Adrenal gland (tissue), 9 donors: ENCODE measurements at regions not wholly inside any gene's neighbourhood (a gene's known extent, or its start where the extent isn't known, plus 50 kb on each side); places are given as distances from the start of the nearest gene placed in this dataset.
A peak's percentile ranks its signal among the peaks of the same experiment; 100 is the strongest.

ENCODE experiments used
- DNase-seq, 7 donors: peaks; one replicate each; pipeline ENCODE4 v3.0.0-alpha.2; 2019 to 2020
- H3K27ac ChIP-seq, 5 donors: fragments of 200-600 bp; sonication (generic) in 4 of 5; 1 replicate in 3 of 5; 2 replicates in 2 of 5; pipeline versions ENCODE4 v1.5.1 to v1.8.0; 2016 to 2020; ENCODE audit warnings: mild to moderate bottlenecking in 1 of 5
- H3K27me3 ChIP-seq: fragments of 200-600 bp; 2 replicates; pipeline ENCODE4 v1.8.0; 2021
- H3K36me3 ChIP-seq, 2 donors: fragments of 200-600 bp; replicated peaks in 1 of 2; 1 replicate in 1 of 2; 2 replicates in 1 of 2; pipeline versions ENCODE4 v1.5.1 to v1.8.0; 2018 to 2022
- H3K4me1 ChIP-seq, 2 donors: fragments of 200-600 bp; replicated peaks in 1 of 2; 1 replicate in 1 of 2; 2 replicates in 1 of 2; pipeline versions ENCODE4 v1.5.1 to v1.8.0; 2018 to 2021
- H3K4me3 ChIP-seq, 4 donors: fragments of 200-600 bp; sonication (generic) in 3 of 4; one replicate each; pipeline ENCODE4 v1.5.1; 2016 to 2018
- H3K9me3 ChIP-seq, 3 donors: fragments of 200-600 bp; sonication (generic) in 1 of 3; replicated peaks in 1 of 3; 1 replicate in 2 of 3; 2 replicates in 1 of 3; pipeline versions ENCODE4 v1.5.1 to v1.8.0; 2016 to 2021
- POLR2A ChIP-seq, 2 donors: fragments of 450-650 bp; IDR thresholded peaks; one replicate each; pipeline ENCODE4 v1.6.1; 2017; ENCODE audit warnings: antibody characterized with exemption in 2 of 2, mild to moderate bottlenecking in 2 of 2, moderate library complexity in 1 of 2
- WGBS, 4 donors: extraction: QIAGEN DNeasy Blood & Tissue Kit in 2 of 4; methylation state at CpG; one replicate each; pipeline versions ENCODE4 v1.1.5 to v1.1.7; 2013 to 2017; 5-methylcytosine and 5-hydroxymethylcytosine counted together
- intact Hi-C, 2 donors: fragments of 100-400 bp; cut with DNase I; formaldehyde crosslinking; loops; one replicate each; pipeline versions ENCODE4 v1.14.1 to v1.15.0; 2022 to 2023
- TF ChIP-seq, protein P1 (sequence below), 6 experiments: fragments of 450-650 bp in 4 of 6; fragments of 200-600 bp in 2 of 6; sonication (generic) in 1 of 6; IDR thresholded peaks; 1 replicate in 5 of 6; 2 replicates in 1 of 6; pipeline versions ENCODE4 v1.5.1 to v1.8.0; 2016 to 2021; ENCODE audit warnings: antibody characterized with exemption in 6 of 6, mild to moderate bottlenecking in 2 of 6, moderate library complexity in 1 of 6
- donor health status: healthy with polysubstance abuse.
- donor health status: Bipolar disorder and iron deficiency.
- donor health status: DM: yes; HTN: yes; CAD: no.
- donor health status: DM: no; HTN: no; CAD: no.
- donor health status: DM: no; HTN: no; CAD: no.

DNA sequence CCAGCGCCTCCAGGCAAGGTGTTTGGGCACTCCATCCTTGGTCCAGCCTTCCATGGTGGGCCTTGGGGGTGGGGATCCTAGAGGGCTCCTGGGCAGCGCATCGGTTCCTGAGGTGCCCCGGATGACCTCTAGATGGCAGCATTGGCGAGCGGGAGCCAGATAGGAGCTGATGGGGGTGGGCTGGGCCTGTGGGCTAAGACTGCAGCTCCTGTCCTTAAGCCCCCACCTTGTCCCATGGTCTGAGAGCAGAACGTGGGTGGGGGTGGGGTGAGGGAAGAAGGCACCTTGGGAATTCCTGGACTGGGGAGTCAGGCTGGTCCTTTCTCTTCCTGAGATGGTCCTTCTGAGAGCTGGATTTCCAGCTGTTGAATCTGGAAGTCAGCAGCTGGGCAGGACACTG is 93.4 kb upstream of the CSF3R start:
- WGBS, 4 donors = 0 to 2% (median 0%) methylated on average over 1 to 7 of the region's 7 CpGs
- peaks cover 26% of the 10 kb centered on the region for H3K27me3 ChIP-seq
- no peak overlapping the region for H3K4me3 ChIP-seq
- H3K27ac ChIP-seq = no peak overlapping the region
- peak; percentile 22 to 64 (median 48) for DNase-seq
- no peaks in the 10 kb centered on the region for H3K9me3 ChIP-seq
- no peaks in the 10 kb centered on the region for H3K36me3 ChIP-seq
- H3K4me1 ChIP-seq = no peaks in the 10 kb centered on the region
- intact Hi-C loops = loop anchor here (5.0 to 10.0 kb wide), 2 partner anchors 859 to 861 kb away; no protein-coding TSS in a partner anchor
- no peak for TF ChIP-seq POLR2A (IDR thresholded peaks at IDR 0.05)
- TF ChIP-seq, protein P1, sequence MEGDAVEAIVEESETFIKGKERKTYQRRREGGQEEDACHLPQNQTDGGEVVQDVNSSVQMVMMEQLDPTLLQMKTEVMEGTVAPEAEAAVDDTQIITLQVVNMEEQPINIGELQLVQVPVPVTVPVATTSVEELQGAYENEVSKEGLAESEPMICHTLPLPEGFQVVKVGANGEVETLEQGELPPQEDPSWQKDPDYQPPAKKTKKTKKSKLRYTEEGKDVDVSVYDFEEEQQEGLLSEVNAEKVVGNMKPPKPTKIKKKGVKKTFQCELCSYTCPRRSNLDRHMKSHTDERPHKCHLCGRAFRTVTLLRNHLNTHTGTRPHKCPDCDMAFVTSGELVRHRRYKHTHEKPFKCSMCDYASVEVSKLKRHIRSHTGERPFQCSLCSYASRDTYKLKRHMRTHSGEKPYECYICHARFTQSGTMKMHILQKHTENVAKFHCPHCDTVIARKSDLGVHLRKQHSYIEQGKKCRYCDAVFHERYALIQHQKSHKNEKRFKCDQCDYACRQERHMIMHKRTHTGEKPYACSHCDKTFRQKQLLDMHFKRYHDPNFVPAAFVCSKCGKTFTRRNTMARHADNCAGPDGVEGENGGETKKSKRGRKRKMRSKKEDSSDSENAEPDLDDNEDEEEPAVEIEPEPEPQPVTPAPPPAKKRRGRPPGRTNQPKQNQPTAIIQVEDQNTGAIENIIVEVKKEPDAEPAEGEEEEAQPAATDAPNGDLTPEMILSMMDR (IDR thresholded peaks at IDR 0.05) = peak; percentile 17 to 69 (median 58)

DNA sequence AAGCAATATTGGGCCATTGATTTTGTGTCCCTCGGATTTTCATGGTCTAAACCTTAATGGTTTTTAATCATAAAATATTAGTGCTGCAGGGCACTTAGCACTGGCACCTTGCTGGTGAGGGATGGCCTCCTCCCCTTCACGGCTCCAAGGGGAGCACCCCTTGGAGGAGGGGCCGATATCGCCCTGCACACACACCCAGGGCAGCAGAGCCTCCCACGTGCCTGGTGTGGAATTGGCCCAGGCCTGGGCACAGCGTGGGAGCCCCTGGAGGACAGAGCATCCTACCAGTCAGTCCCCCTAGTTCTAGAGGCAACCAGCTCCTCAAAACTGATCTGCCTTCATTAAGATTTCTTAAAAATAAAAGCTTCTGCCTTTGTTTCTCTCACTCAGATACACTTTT is 90.7 kb upstream of the CSF3R start:
- H3K9me3 ChIP-seq = no peaks in the 10 kb centered on the region
- H3K4me3 ChIP-seq = no peak overlapping the region
- H3K4me1 ChIP-seq = no peaks in the 10 kb centered on the region
- H3K36me3 ChIP-seq = no peaks in the 10 kb centered on the region
- H3K27me3 ChIP-seq = peaks cover 26% of the 10 kb centered on the region
- DNase-seq = no peak
- WGBS, 4 donors = 35 to 58% (median 42%) methylated on average over 2 to 6 of the region's 6 CpGs
- no peak overlapping the region for H3K27ac ChIP-seq
- intact Hi-C loops = loop anchor here in 1 of 2 donors (10.0 kb wide), 1 partner anchor 861 kb away; no protein-coding TSS in a partner anchor
- no peak for TF ChIP-seq POLR2A (IDR thresholded peaks at IDR 0.05)
- TF ChIP-seq, protein P1 (IDR thresholded peaks at IDR 0.05) = no peak

- DNase-seq = no peak
- Histone ChIP-seq H3K4me3 (no peak overlapping the region), H3K4me1 (no peaks in the 10 kb centered on the region), H3K36me3 (no peaks in the 10 kb centered on the region), H3K27me3 (peaks cover 26% of the 10 kb centered on the region), H3K9me3 (no peaks in the 10 kb centered on the region), H3K27ac (no peak overlapping the region)
- 25 to 39% (median 30%) methylated on average over 7 to 11 of the region's 11 CpGs for WGBS, 4 donors
- intact Hi-C loops = loop anchor here in 1 of 2 donors (10.0 kb wide), 1 partner anchor 862 kb away; no protein-coding TSS in a partner anchor
- TF ChIP-seq, protein P1 (IDR thresholded peaks at IDR 0.05) = no peak
- TF ChIP-seq POLR2A (IDR thresholded peaks at IDR 0.05) = no peak
These were observed 90.2 kb upstream of the CSF3R start for GRCh38 chr1:36572906-36573305.

- H3K4me1 ChIP-seq = no peaks in the 10 kb centered on the region
- no peak overlapping the region for H3K4me3 ChIP-seq
- no peak for TF ChIP-seq POLR2A (IDR thresholded peaks at IDR 0.05)
- TF ChIP-seq, protein P1 (IDR thresholded peaks at IDR 0.05) = no peak
- no peak for DNase-seq
- 30 to 40% (median 34%) methylated on average over 15 of the region's 15 CpGs for WGBS, 4 donors
- H3K36me3 ChIP-seq = no peaks in the 10 kb centered on the region
- no peak overlapping the region for H3K27ac ChIP-seq
- peaks cover 26% of the 10 kb centered on the region for H3K27me3 ChIP-seq
- intact Hi-C loops = loop anchor here in 1 of 2 donors (10.0 kb wide), 1 partner anchor 863 kb away; no protein-coding TSS in a partner anchor
- H3K9me3 ChIP-seq = no peaks in the 10 kb centered on the region
These were observed 89.5 kb upstream of the CSF3R start for GRCh38 chr1:36572142-36572715.
